ENCODE measurements at regions not wholly inside any gene's neighbourhood (a gene's known extent, or its start where the extent isn't known, plus 50 kb on each side); places are given as distances from the start of the nearest gene placed in this dataset.
"Not testable (repeated sequence)": the region's sequence is repeated elsewhere in the genome, so short reads cannot be mapped to it uniquely, and the experiment has no call there.

DNA sequence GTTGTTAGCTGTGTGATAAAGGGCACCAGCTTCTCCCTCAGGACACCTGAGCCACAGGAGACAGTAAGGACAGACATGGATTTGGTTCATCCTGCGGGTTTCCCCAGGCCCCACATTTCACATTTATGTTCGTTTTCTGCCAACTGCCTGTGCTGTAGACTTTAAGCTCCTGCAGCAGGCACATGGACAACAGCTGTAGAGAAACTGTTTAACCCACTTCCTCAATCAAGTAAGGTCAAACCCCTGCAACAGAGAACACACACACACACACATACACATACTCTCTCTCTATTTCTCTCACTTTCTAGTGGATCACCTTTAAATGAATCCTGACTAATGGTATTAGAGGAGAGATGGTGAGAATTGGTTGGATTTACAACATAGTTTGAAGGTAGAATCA lies 90.7 kb downstream of the C11orf87 start:
- Histone ChIP-seq H3K4me3 (ENCODE audit: low read depth, low read length) (no peak overlapping the region), H3K9me3 (ENCODE audit: control insufficient read depth, insufficient read depth, low read length) (no peaks in the 10 kb centered on the region), H3K27ac (ENCODE audit: low read depth, low read length) (no peak overlapping the region), H3K27me3 (ENCODE audit: control insufficient read depth, insufficient read depth, low read length) (no peaks in the 10 kb centered on the region)
- TF ChIP-seq, protein P1, sequence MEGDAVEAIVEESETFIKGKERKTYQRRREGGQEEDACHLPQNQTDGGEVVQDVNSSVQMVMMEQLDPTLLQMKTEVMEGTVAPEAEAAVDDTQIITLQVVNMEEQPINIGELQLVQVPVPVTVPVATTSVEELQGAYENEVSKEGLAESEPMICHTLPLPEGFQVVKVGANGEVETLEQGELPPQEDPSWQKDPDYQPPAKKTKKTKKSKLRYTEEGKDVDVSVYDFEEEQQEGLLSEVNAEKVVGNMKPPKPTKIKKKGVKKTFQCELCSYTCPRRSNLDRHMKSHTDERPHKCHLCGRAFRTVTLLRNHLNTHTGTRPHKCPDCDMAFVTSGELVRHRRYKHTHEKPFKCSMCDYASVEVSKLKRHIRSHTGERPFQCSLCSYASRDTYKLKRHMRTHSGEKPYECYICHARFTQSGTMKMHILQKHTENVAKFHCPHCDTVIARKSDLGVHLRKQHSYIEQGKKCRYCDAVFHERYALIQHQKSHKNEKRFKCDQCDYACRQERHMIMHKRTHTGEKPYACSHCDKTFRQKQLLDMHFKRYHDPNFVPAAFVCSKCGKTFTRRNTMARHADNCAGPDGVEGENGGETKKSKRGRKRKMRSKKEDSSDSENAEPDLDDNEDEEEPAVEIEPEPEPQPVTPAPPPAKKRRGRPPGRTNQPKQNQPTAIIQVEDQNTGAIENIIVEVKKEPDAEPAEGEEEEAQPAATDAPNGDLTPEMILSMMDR (IDR thresholded peaks at IDR 0.05; ENCODE audit: low read depth, low read length), result no peak
- no peak for DNase-seq (ENCODE audit: low read depth, low spot score)
- ChIA-PET POLR2A (no interaction called here), CTCF (no interaction called here)

DNA sequence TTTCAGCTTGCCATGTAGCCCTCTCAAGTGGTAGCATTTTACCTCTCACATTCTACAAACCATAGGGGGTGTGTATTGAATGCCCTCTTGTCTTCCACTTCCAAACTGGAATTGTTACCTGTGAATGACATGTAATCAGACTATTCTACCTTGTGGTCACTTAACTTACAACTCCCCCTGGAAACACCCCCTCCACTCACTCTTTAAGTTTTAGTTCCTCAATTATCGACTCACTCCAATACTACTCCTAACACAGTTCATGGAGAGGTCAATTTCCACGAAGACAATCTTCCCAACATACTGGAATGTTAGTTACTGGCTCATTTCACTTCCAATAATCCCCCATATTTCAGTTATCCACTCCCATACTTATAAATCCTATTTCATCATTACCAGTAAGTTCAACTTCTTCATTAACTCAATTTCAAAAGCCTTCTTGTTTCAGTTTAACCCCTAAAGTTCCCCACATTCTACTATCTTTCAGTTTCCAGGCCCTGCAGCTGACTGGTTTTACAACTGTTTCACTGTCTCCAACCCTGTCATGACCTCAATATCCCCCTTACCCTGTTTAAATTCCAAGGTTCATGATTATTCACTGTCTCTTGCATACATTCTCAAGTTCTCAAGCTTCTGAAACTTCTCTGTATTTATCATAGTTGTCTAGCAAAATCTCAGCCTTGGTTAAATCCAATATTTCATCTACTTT lies 92.5 kb downstream of the C11orf87 start:
- POLR2A ChIA-PET, result no interaction called here
- no peak for DNase-seq (ENCODE audit: low read depth, low spot score)
- Histone ChIP-seq H3K9me3 (ENCODE audit: control insufficient read depth, insufficient read depth, low read length) (no peaks in the 10 kb centered on the region), H3K27me3 (ENCODE audit: control insufficient read depth, insufficient read depth, low read length) (no peaks in the 10 kb centered on the region), H3K27ac (ENCODE audit: low read depth, low read length) (no peak overlapping the region), H3K4me3 (ENCODE audit: low read depth, low read length) (no peak overlapping the region)
- CTCF ChIA-PET, result no interaction called here
- TF ChIP-seq, protein P1 (IDR thresholded peaks at IDR 0.05; ENCODE audit: low read depth, low read length), result no peak

DNA sequence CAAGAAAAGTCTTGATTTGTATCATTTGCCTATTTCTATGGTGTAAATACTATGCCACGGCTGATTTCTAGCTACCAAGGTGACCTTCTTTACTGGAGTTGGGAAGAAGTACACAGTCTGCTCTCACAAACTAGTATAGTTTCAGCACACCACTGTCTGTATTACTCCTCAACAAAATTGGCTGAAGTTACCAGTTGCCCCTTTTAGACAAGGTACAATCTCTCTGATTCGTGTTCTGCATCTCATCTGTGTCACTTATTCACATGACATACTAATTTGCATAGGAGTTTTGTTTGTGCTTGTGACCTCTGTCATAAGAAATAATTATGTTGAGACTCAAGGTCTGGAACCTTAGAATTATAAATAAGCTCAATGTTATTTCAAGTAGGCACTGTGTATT lies 97.3 kb downstream of the C11orf87 start:
- Histone ChIP-seq H3K4me3 (ENCODE audit: low read depth, low read length) (no peak overlapping the region), H3K9me3 (ENCODE audit: control insufficient read depth, insufficient read depth, low read length) (no peaks in the 10 kb centered on the region), H3K27ac (ENCODE audit: low read depth, low read length) (no peak overlapping the region), H3K27me3 (ENCODE audit: control insufficient read depth, insufficient read depth, low read length) (no peaks in the 10 kb centered on the region)
- TF ChIP-seq, protein P1 (IDR thresholded peaks at IDR 0.05; ENCODE audit: low read depth, low read length), result no peak
- CTCF ChIA-PET, result no interaction called here
- no peak for DNase-seq (ENCODE audit: low read depth, low spot score)
- POLR2A ChIA-PET, result no interaction called here

DNA sequence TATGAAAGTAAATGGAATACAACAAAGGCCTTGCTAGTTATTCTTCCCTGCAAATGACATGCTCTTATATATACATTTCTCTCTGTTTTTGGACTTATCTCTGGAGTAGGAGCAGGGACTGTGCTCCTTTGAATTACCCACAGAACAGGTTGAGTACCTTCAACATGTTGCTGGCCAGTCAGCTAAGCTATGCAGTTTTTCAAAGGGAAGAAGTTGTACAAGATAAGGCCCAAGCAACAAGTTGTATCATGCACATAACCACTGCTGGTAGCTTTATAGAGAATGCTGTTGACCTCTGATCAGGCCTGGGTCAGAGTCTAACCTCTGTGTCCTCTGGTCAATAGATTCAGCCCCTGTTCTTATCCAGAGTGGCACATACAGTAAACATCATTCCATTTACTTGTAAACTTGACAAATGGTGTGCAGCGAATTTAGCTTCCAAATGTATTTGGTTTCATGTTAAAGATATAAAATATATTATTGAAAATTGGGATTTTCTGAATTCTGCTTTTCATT lies 99.6 kb downstream of the C11orf87 start:
- H3K27ac ChIP-seq (ENCODE audit: low read depth, low read length), result no peak overlapping the region
- no peak for DNase-seq (ENCODE audit: low read depth, low spot score)
- H3K27me3 ChIP-seq (ENCODE audit: control insufficient read depth, insufficient read depth, low read length), result no peaks in the 10 kb centered on the region
- H3K9me3 ChIP-seq (ENCODE audit: control insufficient read depth, insufficient read depth, low read length), result no peaks in the 10 kb centered on the region
- no peak overlapping the region for H3K4me3 ChIP-seq (ENCODE audit: low read depth, low read length)
- ChIA-PET POLR2A (no interaction called here), CTCF (interaction anchor here (1.3 kb wide), 1 partner anchor 823 kb away, joined by 3 read pairs; no protein-coding TSS in a partner anchor)
- TF ChIP-seq, protein P1 (IDR thresholded peaks at IDR 0.05; ENCODE audit: low read depth, low read length), result no peak

DNA sequence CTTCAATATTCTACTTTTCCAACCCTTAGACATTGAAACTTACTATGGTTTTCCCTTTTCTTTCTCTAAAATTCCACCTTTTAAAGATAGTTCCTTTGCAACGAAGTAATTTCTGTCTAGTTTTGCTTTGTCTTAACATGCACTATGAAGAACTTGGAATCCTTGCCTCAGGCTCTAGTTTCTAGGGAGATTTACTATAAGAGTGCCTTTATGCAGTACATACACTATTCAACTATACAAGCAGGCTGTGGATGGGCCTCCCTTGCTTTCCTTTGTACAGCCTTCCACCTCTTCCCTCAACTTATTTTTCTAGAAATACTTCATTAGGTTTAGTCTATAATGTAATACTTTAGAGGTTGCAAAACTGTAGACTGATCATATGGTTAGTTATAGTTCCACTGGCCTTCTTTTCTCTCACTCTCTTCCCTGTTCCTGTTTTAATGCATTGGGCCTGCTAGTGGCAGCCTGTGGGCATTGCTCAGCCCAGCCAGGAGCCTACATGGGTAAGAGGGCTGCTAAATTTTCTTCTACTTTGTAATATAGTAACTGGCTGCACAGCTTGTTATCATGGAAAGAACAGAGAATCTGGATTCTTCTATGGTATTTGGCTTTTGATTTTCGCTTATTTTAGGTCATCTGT lies 100.2 kb downstream of the C11orf87 start:
- ChIA-PET CTCF (no interaction called here), POLR2A (no interaction called here)
- H3K9me3 ChIP-seq (ENCODE audit: control insufficient read depth, insufficient read depth, low read length), result no peaks in the 10 kb centered on the region
- no peak overlapping the region for H3K4me3 ChIP-seq (ENCODE audit: low read depth, low read length)
- no peak overlapping the region for H3K27ac ChIP-seq (ENCODE audit: low read depth, low read length)
- no peak for DNase-seq (ENCODE audit: low read depth, low spot score)
- TF ChIP-seq, protein P1 (IDR thresholded peaks at IDR 0.05; ENCODE audit: low read depth, low read length), result no peak
- no peaks in the 10 kb centered on the region for H3K27me3 ChIP-seq (ENCODE audit: control insufficient read depth, insufficient read depth, low read length)

DNA sequence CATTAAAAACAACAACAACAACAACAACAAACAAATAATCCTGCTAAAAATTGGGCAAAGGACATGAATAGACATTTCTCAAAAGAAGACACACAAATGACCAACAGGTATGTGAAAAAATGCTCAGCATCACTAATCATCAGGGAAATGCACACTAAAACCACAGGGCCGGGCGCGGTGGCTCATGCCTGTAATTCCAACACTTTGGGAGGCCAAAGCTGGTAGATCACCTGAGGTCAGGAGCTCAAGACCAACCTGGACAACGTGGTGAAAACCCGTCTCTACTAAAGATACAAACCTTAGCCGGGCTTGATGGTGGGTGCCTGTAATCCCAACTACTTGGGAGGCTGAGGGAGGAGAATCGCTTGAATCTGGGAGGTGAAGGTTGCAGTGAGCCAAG lies 103.6 kb downstream of the C11orf87 start:
- POLR2A ChIA-PET; H3K4me3 ChIP-seq (ENCODE audit: low read depth, low read length); H3K27ac ChIP-seq (ENCODE audit: low read depth, low read length); H3K9me3 ChIP-seq (ENCODE audit: control insufficient read depth, insufficient read depth, low read length); DNase-seq (ENCODE audit: low read depth, low spot score); CTCF ChIA-PET; H3K27me3 ChIP-seq (ENCODE audit: control insufficient read depth, insufficient read depth, low read length): not testable (repeated sequence)
